H1 (cell line): ENCODE measurements at regions not wholly inside any gene's neighbourhood (a gene's known extent, or its start where the extent isn't known, plus 50 kb on each side); places are given as distances from the start of the nearest gene placed in this dataset.

ENCODE experiments used
- NRF1 ChIP-seq: IDR thresholded peaks from 2 replicates; pipeline ENCODE4 v1.6.1; 2011; ENCODE audit warnings: mild to moderate bottlenecking, low read depth, low read length, improper control_type of control experiment
- SIN3A ChIP-seq, 2 experiments: IDR thresholded peaks in 1 of 2; conservative IDR thresholded peaks in 1 of 2; 2 replicates each; pipeline ENCODE4 v1.6.1; 2011 to 2012; ENCODE audit warnings: low read length in 2 of 2, improper control_type of control experiment in 1 of 2, low read depth in 1 of 2, mild to moderate bottlenecking in 1 of 2
- TF ChIP-seq, protein P1 (sequence below): IDR thresholded peaks from 2 replicates; pipeline ENCODE4 v1.6.1; 2012; ENCODE audit warnings: low read length, inconsistent platforms

DNA sequence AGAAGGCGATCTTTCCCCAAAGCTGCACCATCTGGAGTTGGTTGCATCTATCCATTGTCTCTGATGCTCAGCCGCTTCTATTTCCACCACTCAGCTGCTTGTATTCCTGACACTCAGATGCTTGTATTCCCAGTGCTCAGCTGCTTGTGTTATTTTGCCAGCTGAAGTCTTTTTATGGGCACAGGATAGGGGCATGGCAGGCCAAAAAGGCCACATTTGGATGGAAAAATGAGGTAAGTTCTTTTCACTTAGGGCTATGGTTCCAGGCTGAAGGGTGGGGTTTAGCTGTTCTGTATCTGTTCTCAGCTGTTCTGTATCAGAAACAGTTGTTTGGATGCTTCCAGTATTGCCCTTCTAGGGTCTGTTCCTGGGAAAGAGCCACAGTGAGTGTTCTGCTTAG is 944.9 kb downstream of the QKI start (continued):
- TF ChIP-seq, protein P1, sequence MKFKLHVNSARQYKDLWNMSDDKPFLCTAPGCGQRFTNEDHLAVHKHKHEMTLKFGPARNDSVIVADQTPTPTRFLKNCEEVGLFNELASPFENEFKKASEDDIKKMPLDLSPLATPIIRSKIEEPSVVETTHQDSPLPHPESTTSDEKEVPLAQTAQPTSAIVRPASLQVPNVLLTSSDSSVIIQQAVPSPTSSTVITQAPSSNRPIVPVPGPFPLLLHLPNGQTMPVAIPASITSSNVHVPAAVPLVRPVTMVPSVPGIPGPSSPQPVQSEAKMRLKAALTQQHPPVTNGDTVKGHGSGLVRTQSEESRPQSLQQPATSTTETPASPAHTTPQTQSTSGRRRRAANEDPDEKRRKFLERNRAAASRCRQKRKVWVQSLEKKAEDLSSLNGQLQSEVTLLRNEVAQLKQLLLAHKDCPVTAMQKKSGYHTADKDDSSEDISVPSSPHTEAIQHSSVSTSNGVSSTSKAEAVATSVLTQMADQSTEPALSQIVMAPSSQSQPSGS, result no peak
- TF ChIP-seq NRF1, result no peak
- TF ChIP-seq SIN3A (conservative IDR thresholded peaks at IDR 0.05 in 1 of 2, IDR thresholded peaks at IDR 0.05 in 1 of 2; ENCODE audit: low read depth in 1 of 2, low read length in 2 of 2), result no peak
- TF ChIP-seq, all 59 proteins: peak for 0
